ENCODE measurements at regions not wholly inside any gene's neighbourhood (a gene's known extent, or its start where the extent isn't known, plus 50 kb on each side); places are given as distances from the start of the nearest gene placed in this dataset.

DNA sequence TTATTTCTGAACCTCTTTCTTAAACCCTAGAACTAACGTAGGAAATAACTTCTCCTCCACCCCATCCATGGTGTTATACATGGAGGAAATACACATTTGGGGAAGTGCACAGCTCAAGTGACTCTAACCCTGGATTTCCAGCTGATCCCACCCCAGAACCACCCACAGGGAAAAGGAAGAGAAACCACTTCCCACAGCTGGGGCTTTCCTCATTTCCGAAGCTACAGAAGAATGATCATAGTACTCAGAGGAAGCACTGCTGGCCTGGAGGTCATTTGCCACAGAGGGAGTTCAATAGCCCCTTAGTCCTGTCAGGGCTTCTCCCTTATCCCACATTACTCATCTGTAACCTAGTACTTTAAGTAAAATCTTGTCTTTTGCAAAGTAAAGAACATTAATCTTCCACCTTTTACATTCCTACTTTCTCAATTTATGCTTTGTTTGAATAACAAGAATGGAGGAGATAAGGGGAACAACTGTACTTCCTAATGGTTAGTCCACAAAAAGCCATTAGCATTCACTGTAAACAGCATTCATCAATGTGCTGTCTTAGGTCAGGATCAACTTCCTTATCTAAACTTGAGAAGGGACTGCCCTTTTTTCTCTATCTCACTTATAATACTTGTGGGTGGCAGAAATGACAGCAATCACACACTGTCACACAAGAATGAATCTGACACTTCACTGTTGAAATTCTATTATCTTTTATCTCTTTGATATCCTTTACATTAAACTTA, 63.0 kb upstream of the RGS1 start:
- TF ChIP-seq POLR2A (IDR thresholded peaks at IDR 0.05): no peak
- TF ChIP-seq, protein P1, sequence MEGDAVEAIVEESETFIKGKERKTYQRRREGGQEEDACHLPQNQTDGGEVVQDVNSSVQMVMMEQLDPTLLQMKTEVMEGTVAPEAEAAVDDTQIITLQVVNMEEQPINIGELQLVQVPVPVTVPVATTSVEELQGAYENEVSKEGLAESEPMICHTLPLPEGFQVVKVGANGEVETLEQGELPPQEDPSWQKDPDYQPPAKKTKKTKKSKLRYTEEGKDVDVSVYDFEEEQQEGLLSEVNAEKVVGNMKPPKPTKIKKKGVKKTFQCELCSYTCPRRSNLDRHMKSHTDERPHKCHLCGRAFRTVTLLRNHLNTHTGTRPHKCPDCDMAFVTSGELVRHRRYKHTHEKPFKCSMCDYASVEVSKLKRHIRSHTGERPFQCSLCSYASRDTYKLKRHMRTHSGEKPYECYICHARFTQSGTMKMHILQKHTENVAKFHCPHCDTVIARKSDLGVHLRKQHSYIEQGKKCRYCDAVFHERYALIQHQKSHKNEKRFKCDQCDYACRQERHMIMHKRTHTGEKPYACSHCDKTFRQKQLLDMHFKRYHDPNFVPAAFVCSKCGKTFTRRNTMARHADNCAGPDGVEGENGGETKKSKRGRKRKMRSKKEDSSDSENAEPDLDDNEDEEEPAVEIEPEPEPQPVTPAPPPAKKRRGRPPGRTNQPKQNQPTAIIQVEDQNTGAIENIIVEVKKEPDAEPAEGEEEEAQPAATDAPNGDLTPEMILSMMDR (IDR thresholded peaks at IDR 0.05): no peak
